Ascending aorta (tissue), 2 donors: ENCODE measurements at regions not wholly inside any gene's neighbourhood (a gene's known extent, or its start where the extent isn't known, plus 50 kb on each side); places are given as distances from the start of the nearest gene placed in this dataset.

Experiments
- DNase-seq, 2 donors: peaks; one replicate each; pipeline ENCODE4 v3.0.0-alpha.2; 2019; ENCODE audit warnings: low spot score in 2 of 2
- H3K27ac ChIP-seq, 2 donors: fragments of 200-600 bp; sonication (generic); one replicate each; pipeline ENCODE4 v1.5.1; 2016 to 2017; ENCODE audit warnings: mild to moderate bottlenecking in 1 of 2
- H3K27me3 ChIP-seq: fragments of 200-600 bp; sonication (generic); one replicate; pipeline ENCODE4 v1.5.1; 2017
- H3K36me3 ChIP-seq, 2 donors: fragments of 200-600 bp; sonication (generic); one replicate each; pipeline ENCODE4 v1.5.1; 2016
- H3K4me1 ChIP-seq, 2 donors: fragments of 200-600 bp; sonication (generic); one replicate each; pipeline ENCODE4 v1.5.1; 2016 to 2017; ENCODE audit warnings: mild to moderate bottlenecking in 1 of 2
- H3K4me3 ChIP-seq, 2 donors: fragments of 200-600 bp; sonication (generic); one replicate each; pipeline ENCODE4 v1.5.1; 2016 to 2017; ENCODE audit warnings: mild to moderate bottlenecking in 1 of 2
- H3K9me3 ChIP-seq, 2 donors: fragments of 200-600 bp; sonication (generic); one replicate each; pipeline ENCODE4 v1.5.1; 2016
- intact Hi-C: fragments of 100-400 bp; cut with DNase I; formaldehyde crosslinking; loops from one replicate; pipeline ENCODE4 v1.15.1; 2023
- TF ChIP-seq, protein P1 (sequence below), 3 experiments: fragments of 200-600 bp in 2 of 3; fragments of 450-650 bp in 1 of 3; sonication (generic) in 2 of 3; IDR thresholded peaks; one replicate each; pipeline ENCODE4 v1.5.1; 2016 to 2019; ENCODE audit warnings: antibody characterized with exemption in 3 of 3, mild to moderate bottlenecking in 1 of 3, moderate library complexity in 1 of 3

GRCh38 chr10:128816726-128817125, 650.3 kb upstream of the MGMT start:
- H3K4me3 ChIP-seq = no peak overlapping the region
- no peaks in the 10 kb centered on the region for H3K4me1 ChIP-seq
- no peak overlapping the region for H3K27ac ChIP-seq
- TF ChIP-seq, protein P1, sequence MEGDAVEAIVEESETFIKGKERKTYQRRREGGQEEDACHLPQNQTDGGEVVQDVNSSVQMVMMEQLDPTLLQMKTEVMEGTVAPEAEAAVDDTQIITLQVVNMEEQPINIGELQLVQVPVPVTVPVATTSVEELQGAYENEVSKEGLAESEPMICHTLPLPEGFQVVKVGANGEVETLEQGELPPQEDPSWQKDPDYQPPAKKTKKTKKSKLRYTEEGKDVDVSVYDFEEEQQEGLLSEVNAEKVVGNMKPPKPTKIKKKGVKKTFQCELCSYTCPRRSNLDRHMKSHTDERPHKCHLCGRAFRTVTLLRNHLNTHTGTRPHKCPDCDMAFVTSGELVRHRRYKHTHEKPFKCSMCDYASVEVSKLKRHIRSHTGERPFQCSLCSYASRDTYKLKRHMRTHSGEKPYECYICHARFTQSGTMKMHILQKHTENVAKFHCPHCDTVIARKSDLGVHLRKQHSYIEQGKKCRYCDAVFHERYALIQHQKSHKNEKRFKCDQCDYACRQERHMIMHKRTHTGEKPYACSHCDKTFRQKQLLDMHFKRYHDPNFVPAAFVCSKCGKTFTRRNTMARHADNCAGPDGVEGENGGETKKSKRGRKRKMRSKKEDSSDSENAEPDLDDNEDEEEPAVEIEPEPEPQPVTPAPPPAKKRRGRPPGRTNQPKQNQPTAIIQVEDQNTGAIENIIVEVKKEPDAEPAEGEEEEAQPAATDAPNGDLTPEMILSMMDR (IDR thresholded peaks at IDR 0.05) = no peak
- peak in 1 of 2 donors; percentile 7 for DNase-seq
- intact Hi-C loops = no loop called here
- H3K27me3 ChIP-seq = no peaks in the 10 kb centered on the region
- H3K9me3 ChIP-seq = no peaks in the 10 kb centered on the region
- H3K36me3 ChIP-seq = no peaks in the 10 kb centered on the region

DNA sequence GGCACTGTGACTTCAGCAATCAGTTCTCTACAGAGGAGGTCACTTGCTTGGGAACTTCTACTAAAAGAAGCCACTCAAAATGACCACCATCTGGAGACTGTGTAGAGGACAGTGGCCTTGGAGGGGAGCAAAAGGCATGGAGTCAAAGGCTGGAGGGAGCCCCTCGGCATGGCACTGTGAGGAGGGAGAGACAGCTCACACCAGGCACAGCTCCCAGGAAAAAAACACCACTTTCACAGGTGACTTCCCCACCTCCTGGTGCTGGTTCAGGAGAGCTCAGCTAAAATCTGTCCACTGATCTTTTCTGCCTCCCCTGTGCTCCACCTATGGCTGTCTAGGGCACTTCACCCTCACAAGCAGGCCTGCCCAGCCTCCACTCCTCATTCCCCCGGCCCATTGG, 649.4 kb upstream of the MGMT start:
- Histone ChIP-seq H3K4me3 (no peak overlapping the region), H3K9me3 (no peaks in the 10 kb centered on the region), H3K27ac (no peak overlapping the region), H3K27me3 (no peaks in the 10 kb centered on the region), H3K4me1 (no peaks in the 10 kb centered on the region), H3K36me3 (no peaks in the 10 kb centered on the region)
- TF ChIP-seq, protein P1 (IDR thresholded peaks at IDR 0.05) = no peak
- intact Hi-C loops = no loop called here
- peak in 1 of 2 donors; percentile 19 for DNase-seq

DNA sequence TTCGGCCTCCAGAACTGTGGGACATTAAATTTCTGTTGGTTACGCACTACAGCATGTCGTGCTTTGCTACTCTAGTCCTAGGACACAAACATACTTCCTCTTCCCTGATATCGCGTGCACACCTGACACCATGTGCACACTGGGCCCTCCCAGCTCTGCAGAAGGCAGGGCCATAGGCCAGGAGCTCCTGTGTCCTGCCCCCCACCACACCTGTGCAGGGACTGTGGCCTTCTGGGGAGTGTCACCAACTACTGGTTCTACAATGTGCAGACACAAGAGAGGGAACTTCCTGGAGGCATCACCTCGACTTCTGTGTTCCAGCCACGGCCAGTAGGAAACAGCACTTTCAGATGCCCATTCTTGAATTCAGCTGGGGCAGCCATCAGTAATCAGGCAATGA, 646.4 kb upstream of the MGMT start:
- Histone ChIP-seq H3K4me1 (no peaks in the 10 kb centered on the region), H3K36me3 (no peaks in the 10 kb centered on the region), H3K4me3 (no peak overlapping the region), H3K27ac (no peak overlapping the region), H3K9me3 (no peaks in the 10 kb centered on the region), H3K27me3 (no peaks in the 10 kb centered on the region)
- TF ChIP-seq, protein P1 (IDR thresholded peaks at IDR 0.05) = no peak
- peak in 1 of 2 donors; percentile 47 for DNase-seq
- intact Hi-C loops = no loop called here

DNA sequence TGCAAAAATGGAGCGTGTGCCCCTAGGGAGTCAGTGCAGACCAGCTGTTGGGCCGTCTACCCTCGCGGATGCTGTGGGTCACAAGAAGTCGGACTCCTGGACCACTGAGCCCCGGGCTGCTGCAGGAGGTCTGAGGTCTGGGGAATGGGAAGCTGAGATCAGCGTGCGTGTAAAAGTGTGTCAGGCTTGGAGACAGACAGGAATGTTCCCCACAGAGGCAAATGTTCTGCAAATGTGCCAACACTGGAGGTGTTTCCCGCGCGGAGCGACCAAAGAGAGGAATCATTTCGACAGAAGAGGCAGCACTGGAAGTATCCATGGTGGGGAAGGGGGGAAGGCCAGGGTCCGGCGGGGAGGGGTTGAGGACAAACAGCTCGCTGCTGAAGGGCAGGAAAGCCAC, 643.8 kb upstream of the MGMT start:
- Histone ChIP-seq H3K4me3 (no peak overlapping the region), H3K9me3 (no peaks in the 10 kb centered on the region), H3K36me3 (no peaks in the 10 kb centered on the region), H3K27me3 (no peaks in the 10 kb centered on the region), H3K27ac (no peak overlapping the region), H3K4me1 (no peaks in the 10 kb centered on the region)
- DNase-seq = no peak
- TF ChIP-seq, protein P1 (IDR thresholded peaks at IDR 0.05) = no peak
- intact Hi-C loops = no loop called here

DNA sequence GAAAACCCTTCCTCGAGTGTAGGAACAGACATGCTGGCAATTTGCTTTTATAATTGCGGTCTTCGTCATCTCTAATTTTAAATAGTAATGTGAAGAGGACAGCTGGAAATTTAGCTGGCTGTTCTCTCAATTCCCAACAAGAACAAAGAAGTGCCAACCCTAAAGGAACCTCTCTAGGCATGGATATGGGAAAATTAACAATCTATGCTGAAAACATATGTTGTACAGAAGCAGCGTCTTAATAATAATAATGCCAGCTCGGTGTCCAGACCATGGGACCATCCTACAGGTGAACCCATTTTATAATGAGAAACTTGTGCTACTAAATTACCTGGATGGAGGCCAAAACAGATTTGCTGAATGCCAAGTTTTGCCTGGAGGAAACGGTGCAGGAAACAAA, 641.4 kb upstream of the MGMT start:
- DNase-seq = no peak
- intact Hi-C loops = no loop called here
- Histone ChIP-seq H3K4me3 (no peak overlapping the region), H3K27me3 (no peaks in the 10 kb centered on the region), H3K27ac (no peak overlapping the region), H3K9me3 (no peaks in the 10 kb centered on the region), H3K4me1 (no peaks in the 10 kb centered on the region), H3K36me3 (no peaks in the 10 kb centered on the region)
- TF ChIP-seq, protein P1 (IDR thresholded peaks at IDR 0.05) = no peak

DNA sequence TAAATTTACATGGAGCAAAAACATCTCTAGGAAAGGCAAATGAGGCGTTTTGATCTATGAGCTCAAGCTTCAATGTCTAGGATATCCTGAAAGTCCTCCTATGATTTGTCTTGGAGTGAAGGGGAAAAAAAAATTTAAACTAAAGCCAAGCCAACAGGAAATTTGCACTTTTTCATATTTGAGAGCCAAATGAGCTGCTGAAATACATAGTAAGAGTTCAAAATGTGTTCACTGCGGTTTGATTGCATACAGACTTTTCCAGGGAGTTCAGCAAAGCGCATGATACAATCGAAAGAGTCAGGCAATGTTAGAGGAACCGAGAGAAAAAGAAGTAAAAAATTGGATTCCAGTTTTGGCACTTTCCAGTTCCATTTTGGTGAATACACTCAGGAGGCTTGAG, 633.4 kb upstream of the MGMT start:
- Histone ChIP-seq H3K4me3 (no peak overlapping the region), H3K4me1 (no peaks in the 10 kb centered on the region), H3K27me3 (no peaks in the 10 kb centered on the region), H3K9me3 (no peaks in the 10 kb centered on the region), H3K27ac (no peak overlapping the region), H3K36me3 (no peaks in the 10 kb centered on the region)
- TF ChIP-seq, protein P1 (IDR thresholded peaks at IDR 0.05) = no peak
- no peak for DNase-seq
- intact Hi-C loops = no loop called here
